Activated B cell treated with CpG ODN at 0.5 μM for 24 hours (primary cell): ENCODE measurements at regions not wholly inside any gene's neighbourhood (a gene's known extent, or its start where the extent isn't known, plus 50 kb on each side); places are given as distances from the start of the nearest gene placed in this dataset.

Experiments used
- ATAC-seq: fragments of 200-7000 bp; cut with Tn5 transposase; one replicate; pipeline ENCODE4 v1.10.0; 2021; ENCODE audit warnings: low read depth, mild to moderate bottlenecking, moderate library complexity
- CTCF ChIA-PET: fragments of 350-600 bp; sonication (Branson Sonifier 250); formaldehyde crosslinking; loops from one replicate; lab custom pipeline; 2021; ENCODE audit warnings: antibody characterized with exemption; lab: Charles Lee
- POLR2A ChIA-PET: fragments of 350-600 bp; sonication (Branson Sonifier 250); formaldehyde crosslinking; loops from one replicate; lab custom pipeline; 2021; ENCODE audit warnings: antibody characterized with exemption; lab: Charles Lee
- DNase-seq: peaks from one replicate; pipeline ENCODE4 v3.0.0; 2022
- H3K27ac Mint-ChIP-seq: one replicate; pipeline ENCODE4 v1.8.0; 2020; ENCODE audit warnings: mixed read lengths
- H3K27me3 Mint-ChIP-seq: one replicate; pipeline ENCODE4 v1.8.0; 2021; ENCODE audit warnings: mixed read lengths
- H3K36me3 Mint-ChIP-seq: one replicate; pipeline ENCODE4 v1.8.0; 2021; ENCODE audit warnings: low read depth, mixed read lengths
- H3K4me1 Mint-ChIP-seq: one replicate; pipeline ENCODE4 v1.8.0; 2021; ENCODE audit warnings: mixed read lengths
- H3K4me3 Mint-ChIP-seq: one replicate; pipeline ENCODE4 v1.8.0; 2020; ENCODE audit warnings: mild to moderate bottlenecking, mixed read lengths
- H3K9me3 Mint-ChIP-seq: one replicate; pipeline ENCODE4 v1.8.0; 2020; ENCODE audit warnings: mixed read lengths
- CTCF ChIP-seq: fragments of 200-600 bp; IDR thresholded peaks from one replicate; pipeline ENCODE4 v1.8.0; 2022; ENCODE audit warnings: antibody characterized with exemption, mild to moderate bottlenecking
- intact Hi-C: fragments of 100-400 bp; cut with micrococcal nuclease; formaldehyde crosslinking; loops from one replicate; pipeline ENCODE4 v1.15.1; 2024

DNA sequence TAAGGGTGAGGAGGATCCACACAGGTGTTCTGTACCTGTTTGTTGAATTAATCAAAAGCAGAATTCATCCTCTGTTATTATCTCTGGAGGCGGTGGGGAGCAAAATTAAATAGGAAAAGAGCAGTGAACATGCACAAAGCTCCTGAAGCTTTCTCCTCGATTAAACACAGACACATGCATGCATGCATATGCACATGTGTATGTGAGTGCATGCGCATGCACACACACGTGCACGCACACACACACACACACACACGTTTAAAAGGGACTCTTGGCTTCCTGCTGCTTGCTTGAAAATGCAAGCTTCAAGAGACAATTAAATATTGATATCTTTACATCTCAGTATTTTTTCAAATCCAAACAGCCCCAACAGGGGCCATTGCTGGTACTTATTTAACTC, 462.1 kb downstream of the BUD13 start:
- no peaks in the 10 kb centered on the region for H3K36me3 Mint-ChIP-seq
- no peak for TF ChIP-seq CTCF
- ATAC-seq (no peak), DNase-seq (no peak)
- H3K9me3 Mint-ChIP-seq = no peaks in the 10 kb centered on the region
- intact Hi-C loops = no loop called here
- CTCF ChIA-PET = no interaction called here
- H3K4me1 Mint-ChIP-seq = no peaks in the 10 kb centered on the region
- POLR2A ChIA-PET = no interaction called here
- H3K27ac Mint-ChIP-seq = no peak overlapping the region
- H3K27me3 Mint-ChIP-seq = peaks cover 22% of the 10 kb centered on the region
- no peak overlapping the region for H3K4me3 Mint-ChIP-seq

- Mint-ChIP-seq H3K27ac (no peak overlapping the region), H3K4me1 (no peaks in the 10 kb centered on the region), H3K9me3 (no peaks in the 10 kb centered on the region), H3K27me3 (peaks cover 22% of the 10 kb centered on the region), H3K4me3 (no peak overlapping the region), H3K36me3 (no peaks in the 10 kb centered on the region)
- TF ChIP-seq CTCF = no peak
- DNase-seq = no peak
- ATAC-seq = no peak
- CTCF ChIA-PET = no interaction called here
- POLR2A ChIA-PET = no interaction called here
- intact Hi-C loops = no loop called here
Measured at GRCh38 chr11:116310226-116310625, 462.6 kb downstream of the BUD13 start.

GRCh38 chr11:116309446-116309845, 463.3 kb downstream of the BUD13 start:
- POLR2A ChIA-PET = no interaction called here
- no peak for DNase-seq
- Mint-ChIP-seq H3K9me3 (no peaks in the 10 kb centered on the region), H3K4me1 (no peaks in the 10 kb centered on the region), H3K36me3 (no peaks in the 10 kb centered on the region), H3K27ac (no peak overlapping the region), H3K27me3 (peaks cover 17% of the 10 kb centered on the region), H3K4me3 (no peak overlapping the region)
- ATAC-seq = no peak
- no peak for TF ChIP-seq CTCF
- intact Hi-C loops = no loop called here
- CTCF ChIA-PET = no interaction called here

- Mint-ChIP-seq H3K4me3 (no peak overlapping the region), H3K27ac (no peak overlapping the region), H3K4me1 (no peaks in the 10 kb centered on the region), H3K9me3 (peaks cover 3% of the 10 kb centered on the region), H3K36me3 (no peaks in the 10 kb centered on the region), H3K27me3 (no peaks in the 10 kb centered on the region)
- ChIA-PET CTCF (no interaction called here), POLR2A (no interaction called here)
- no peak for ATAC-seq
- no peak for TF ChIP-seq CTCF
- intact Hi-C loops = no loop called here
- no peak for DNase-seq
Measured at GRCh38 chr11:116302756-116303155, 470.0 kb downstream of the BUD13 start.

DNA sequence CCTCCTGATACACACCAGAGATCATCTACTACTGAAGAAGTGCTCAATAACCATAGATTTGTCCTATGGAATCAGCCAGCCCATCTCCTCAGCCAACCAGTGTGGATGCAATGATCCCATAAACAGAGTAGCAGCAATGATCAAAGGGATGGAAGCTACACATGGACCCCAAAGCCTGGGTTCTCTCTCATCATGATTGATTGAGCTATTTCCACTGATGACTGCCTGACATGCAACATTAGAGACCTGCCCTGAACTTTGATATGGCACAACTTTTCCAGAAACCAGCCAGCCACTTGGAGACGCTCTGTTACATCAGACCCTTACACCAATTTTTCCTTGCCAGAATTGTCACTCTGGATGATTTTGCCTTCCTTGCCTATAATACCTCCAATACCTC, 471.6 kb downstream of the BUD13 start:
- H3K27ac Mint-ChIP-seq = no peak overlapping the region

More for the DNA sequence above, 471.6 kb downstream of the BUD13 start:
- no peak for TF ChIP-seq CTCF
- ChIA-PET POLR2A (no interaction called here), CTCF (no interaction called here)
- Mint-ChIP-seq H3K36me3 (no peaks in the 10 kb centered on the region), H3K27me3 (no peaks in the 10 kb centered on the region), H3K4me3 (no peak overlapping the region), H3K9me3 (peaks cover 3% of the 10 kb centered on the region), H3K4me1 (no peaks in the 10 kb centered on the region)
- intact Hi-C loops = no loop called here
- ATAC-seq = no peak
- no peak for DNase-seq
